LoVo (cell line): ENCODE measurements at regions not wholly inside any gene's neighbourhood (a gene's known extent, or its start where the extent isn't known, plus 50 kb on each side); places are given as distances from the start of the nearest gene placed in this dataset.
"Not testable (repeated sequence)": the region's sequence is repeated elsewhere in the genome, so short reads cannot be mapped to it uniquely, and the experiment has no call there.

Experiments
- DNase-seq: peaks from one replicate; pipeline ENCODE4 v3.0.0-alpha.2; 2016; ENCODE audit warnings: low spot score

DNA sequence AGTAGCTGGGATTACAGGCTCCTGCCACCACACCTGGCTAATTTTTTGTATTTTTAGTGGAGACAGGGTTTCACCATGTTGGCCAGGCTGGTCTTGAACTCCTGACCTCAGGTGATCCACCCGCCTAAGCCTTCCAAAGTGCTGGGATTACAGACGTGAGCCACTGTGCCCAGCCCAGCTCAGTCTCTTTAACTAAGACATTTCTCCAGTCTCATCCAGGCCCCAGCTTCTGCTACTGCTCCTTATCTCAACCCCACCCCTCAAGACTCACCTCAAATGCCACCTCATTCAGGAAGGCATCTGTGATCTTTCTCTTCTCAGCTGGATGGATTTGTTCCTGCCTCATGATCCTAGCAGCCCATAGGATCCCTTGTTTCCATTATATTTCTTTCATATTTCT lies 85.9 kb upstream of the GRAMD1B start:
- not testable (repeated sequence) for DNase-seq

DNA sequence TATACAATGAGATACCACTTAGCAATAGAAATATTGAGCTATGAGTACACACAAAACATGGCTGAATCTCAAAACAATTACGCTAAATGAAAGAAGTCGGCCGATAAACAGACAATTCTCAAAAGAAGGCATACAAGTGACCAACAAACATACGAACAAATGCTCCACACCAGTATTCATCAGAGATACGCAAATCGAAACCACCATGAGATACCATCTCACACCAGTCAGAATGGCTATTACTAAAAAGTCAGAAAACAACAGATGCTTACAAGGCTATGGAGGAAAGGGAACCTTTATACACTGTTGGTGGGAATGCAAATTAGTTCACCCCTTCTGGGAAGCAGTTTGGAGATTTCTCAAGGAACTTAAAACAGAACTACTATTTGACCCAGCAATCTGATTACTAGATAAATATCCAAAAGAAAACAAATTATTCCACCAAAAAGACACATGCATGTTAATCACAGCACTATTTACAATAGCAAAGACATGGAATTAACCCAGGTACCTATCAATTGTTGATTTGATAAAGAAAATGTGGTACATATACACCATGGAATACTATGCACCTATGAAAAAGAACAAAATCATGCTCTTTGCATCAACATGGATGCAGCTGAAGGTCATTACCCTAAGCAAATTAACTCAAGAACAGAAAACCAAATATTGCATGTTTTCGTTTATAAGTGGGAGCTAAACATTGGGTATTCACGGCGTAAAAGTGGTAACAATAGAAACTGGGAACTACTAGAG lies 90.9 kb upstream of the GRAMD1B start:
- DNase-seq = no peak

DNA sequence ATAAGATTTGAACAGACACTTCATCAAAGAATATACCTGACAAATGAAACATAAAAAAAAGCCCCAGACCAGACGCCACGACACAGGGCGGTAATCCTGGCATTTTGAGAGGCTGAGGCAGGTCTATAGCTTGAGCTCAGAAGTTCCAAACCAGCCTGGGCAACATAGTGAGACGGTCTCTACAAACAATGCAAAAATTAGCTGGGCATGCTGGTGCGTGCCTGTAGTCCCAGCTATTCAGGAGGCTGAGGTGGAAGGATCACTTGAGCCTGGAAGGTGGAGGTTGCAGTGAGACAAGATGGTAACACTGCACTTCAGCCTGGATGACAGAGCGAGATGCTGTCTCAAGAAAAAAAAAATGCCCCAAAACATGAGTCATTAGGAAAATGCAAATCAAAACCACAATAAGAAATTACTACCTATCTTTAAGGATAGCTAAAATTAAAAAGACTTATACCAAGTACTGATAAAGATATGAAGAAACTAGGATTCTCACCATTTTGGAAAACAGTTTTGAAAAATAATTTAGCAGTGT lies 91.7 kb upstream of the GRAMD1B start:
- DNase-seq = no peak

DNA sequence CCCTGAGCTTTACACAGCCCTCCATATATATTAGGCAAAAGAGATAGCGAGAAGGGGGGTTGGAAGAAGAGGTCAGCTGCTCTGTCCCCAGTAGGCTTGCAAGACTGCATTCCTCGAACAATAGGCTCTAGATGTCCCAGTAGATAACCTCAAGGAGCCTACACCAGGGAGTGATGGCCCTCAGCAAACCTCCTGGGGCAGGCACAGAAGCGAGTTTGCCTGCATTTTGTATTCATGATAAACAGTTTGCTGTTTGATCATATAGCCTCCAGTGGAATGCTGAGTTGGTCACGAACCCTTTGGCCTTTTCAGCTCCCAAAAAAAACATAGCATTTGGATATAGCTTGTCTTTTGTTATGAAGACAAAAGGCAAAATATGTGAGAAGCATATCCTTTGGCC lies 95.1 kb upstream of the GRAMD1B start:
- no peak for DNase-seq

DNA sequence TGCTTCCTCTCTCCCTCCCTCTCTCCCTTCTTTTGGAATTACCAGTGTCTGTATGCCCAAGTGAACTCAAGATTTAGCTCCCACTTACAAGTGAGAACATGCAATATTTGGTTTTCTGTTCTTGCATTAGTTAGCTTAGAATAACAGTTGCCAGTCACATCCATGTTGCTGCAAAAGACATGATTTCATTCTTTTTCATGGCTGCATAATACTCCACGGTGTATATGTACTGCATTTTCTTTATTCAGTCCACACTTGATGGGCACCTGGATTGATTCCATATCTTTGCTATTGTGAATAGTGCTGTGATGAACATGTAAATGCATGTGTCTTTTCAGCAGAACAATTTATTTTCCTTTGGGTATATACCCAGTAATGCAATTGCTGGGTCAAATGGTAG lies 97.5 kb upstream of the GRAMD1B start:
- DNase-seq = not testable (repeated sequence)

- no peak for DNase-seq
Measured at GRCh38 chr11:123330948-123331347, 99.1 kb upstream of the GRAMD1B start.

DNA sequence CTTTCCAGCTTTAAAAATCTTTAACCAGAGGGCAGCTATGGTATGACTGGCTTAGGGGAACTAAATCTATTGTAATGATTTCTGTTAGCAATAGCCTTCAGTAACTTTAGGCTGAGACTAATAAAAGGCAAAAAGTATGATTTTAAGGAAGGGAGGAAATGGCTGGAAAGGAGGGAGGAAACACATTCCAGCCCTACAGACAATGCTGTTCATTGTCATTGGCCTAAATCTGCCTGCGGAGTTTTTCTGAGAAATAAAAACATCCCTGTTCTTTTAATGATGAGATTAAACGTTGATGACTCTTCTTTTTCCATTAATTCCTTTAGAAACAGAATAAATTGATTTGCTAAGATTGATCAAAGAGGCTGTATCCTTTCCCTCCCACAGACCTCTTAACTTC lies 99.6 kb upstream of the GRAMD1B start:
- no peak for DNase-seq

DNA sequence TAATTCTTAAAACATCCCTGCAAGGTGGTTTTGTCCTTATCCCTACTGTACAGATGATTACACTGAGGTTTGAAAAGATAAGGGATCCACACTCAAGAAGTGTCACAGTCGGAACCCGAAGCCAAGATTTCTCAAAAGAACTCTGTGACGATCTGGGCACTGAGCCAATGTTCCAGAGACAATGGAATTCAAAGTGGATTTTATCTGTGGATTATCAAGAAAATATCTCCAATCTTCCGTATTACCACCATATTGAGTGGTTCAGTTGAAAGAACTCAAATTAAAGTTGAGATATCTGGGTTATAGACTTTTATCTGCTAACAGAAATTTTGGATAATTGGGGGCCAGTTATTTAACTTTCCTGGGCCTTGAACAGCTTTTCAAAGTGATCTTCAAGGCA lies 100.0 kb upstream of the GRAMD1B start:
- DNase-seq = no peak

DNA sequence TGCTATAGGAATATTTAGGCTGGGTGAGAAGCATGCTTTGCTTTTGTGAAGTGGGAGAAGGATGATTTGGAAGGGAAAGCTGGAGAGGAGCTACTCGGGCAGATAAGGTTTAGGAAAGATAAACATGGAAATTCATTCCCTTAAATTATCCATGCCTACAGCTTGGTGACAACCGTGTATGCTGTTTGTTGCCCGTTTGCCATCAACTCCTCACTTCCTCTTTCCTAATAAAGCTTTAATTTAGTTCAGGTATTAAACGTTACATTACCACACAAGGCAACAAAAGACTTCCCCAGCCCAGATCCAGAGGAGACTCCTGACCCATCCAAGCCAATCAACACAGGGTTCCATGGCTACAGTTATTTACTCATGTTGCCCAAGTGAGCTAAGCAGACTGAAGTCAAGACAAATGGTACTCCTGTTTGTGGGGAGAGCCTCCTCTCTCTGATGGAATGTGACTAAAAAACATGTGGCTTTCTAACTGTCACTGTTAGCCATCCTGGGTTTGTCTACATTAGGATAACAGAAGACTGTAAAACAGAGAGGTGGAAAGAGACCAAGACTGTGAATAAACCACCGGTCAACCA lies 101.7 kb upstream of the GRAMD1B start:
- no peak for DNase-seq

DNA sequence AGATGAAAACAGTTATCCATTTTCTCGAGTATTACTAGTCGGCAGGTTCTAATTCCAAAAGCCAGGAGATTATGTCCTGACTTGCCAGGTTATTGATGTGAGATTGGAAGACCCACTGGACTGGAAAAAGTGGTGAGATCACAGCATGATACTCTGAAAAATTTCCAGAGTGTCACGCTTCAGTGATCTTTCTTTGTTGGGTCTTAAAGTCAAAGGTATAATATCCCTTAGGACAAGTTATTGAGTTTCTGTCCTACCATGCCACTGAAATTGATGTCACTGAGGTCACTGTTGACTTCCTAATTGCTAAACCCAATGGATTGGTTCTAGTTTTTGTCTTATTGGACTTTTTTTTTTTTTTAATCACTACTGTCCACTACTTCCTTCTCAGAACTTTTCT lies 104.5 kb upstream of the GRAMD1B start:
- no peak for DNase-seq

DNA sequence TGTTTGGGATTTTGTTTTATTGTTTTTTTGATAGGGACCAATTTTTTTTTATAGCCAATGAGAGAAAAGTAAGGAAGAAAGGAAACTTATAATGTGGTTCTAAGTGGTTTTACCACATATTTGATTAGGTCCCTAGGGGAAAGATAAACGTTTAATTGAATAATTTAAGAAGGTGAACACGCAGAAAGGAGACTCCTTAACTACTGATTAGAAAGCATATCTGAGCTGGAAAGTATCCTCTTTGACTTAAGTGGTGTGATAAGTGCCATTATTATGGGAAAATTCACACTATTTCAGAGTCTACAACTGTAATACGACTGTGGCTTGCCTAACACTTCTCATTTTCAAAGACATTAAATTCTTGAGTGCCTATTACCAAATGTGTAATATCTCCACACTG lies 106.5 kb upstream of the GRAMD1B start:
- DNase-seq = no peak

DNA sequence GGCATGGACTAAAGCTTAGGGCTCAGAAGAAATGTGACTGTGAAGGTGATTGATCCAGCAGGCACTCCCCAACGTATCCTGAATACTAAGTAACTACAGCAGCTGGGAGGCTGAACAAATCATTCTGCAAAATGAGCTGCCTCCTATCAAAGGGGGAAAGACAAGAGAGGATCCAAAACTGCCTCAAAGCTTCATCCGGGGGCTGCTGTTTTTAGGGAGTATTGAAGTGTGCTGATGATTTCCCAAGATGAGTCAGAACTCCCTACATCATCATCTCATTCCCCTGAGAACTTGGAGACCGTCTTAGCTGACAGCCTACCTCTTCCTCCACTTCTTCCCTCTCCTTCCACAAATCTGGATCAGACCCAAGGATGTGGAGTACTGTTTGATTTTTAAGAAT lies 108.4 kb upstream of the GRAMD1B start:
- DNase-seq = no peak

DNA sequence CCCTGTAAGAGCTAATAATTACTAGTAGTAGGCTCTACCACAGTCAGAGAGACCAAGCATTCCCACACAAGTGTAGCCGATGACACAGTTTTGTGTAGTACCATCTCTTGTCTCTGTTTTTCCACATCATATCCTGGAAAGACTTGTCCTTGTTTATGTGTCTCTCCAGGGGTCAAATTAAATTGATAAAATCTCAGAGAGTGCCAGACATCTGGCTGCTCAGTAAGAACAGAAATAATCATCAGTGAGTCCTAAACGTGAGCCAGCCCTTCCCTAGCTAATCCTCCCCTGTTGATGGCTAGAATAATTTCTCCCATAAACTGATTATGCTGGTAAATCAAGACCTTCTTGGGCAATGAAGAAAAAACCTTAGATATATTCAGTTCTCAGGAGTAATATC lies 111.4 kb upstream of the GRAMD1B start:
- no peak for DNase-seq

DNA sequence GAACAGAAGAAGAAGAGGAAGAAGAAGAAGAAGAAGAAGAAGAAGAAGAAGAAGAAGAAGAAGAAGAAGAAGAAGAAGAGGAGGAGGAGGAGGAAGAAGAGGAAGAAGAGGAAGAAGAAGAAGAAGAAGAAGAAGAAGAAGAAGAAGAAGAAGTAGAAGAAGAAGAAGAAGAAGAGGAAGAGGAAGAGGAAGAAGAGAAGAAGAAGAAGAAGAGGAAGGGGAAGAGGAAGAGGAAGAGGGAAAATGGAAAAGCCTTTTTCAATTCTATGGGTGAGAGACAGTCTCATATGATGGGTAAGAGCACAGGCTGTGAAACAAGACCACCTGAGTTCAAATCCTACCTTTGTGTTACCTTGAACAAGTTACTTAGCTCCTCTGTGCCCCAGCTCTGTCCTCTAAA lies 111.9 kb upstream of the GRAMD1B start:
- not testable (repeated sequence) for DNase-seq

GRCh38 chr11:123316003-123316402 lies 114.1 kb upstream of the GRAMD1B start:
- no peak for DNase-seq

GRCh38 chr11:123314972-123315371 lies 115.1 kb upstream of the GRAMD1B start:
- DNase-seq = no peak

DNA sequence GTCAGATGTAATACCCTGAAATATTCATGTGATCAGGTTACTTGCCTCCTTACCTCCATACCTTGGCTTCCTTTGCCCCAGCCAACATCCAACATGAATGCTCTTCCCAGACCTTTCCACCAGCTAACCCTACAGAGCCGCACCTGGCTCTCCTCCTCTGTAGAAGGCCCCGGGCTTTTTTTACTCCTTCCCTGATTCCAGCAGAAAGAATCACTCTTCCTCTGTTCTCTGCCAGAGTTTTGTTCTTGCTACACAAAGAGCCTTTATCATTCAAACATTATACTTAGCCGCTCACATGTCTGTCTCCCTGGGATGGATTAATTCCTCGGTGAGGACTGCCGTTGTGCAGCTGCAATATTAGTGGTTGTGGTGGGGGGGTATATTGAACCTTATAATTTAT lies 116.8 kb upstream of the GRAMD1B start:
- no peak for DNase-seq

GRCh38 chr11:123308077-123308476 lies 113.0 kb upstream of the CLMP start:
- DNase-seq = no peak

- DNase-seq = no peak
Measured at GRCh38 chr11:123307276-123307675, 112.2 kb upstream of the CLMP start.

DNA sequence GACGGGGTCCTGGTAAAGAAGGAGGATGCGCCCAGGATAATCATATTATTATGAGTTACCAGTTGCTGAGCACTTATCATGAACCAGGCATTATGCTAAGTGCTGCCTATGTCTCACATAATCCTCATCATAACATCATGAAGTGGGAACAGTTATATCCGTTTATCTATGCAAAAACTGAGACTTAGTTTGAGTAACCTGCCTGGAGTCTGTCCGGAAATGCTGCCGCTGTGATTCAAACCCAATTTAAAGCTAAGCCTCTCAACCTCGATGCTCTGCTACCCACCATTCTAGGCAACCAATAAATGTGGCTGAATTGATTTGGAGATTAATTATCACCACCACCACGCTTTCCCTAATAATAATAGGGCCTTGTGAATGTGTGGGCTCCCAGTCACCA lies 111.5 kb upstream of the CLMP start:
- no peak for DNase-seq

DNA sequence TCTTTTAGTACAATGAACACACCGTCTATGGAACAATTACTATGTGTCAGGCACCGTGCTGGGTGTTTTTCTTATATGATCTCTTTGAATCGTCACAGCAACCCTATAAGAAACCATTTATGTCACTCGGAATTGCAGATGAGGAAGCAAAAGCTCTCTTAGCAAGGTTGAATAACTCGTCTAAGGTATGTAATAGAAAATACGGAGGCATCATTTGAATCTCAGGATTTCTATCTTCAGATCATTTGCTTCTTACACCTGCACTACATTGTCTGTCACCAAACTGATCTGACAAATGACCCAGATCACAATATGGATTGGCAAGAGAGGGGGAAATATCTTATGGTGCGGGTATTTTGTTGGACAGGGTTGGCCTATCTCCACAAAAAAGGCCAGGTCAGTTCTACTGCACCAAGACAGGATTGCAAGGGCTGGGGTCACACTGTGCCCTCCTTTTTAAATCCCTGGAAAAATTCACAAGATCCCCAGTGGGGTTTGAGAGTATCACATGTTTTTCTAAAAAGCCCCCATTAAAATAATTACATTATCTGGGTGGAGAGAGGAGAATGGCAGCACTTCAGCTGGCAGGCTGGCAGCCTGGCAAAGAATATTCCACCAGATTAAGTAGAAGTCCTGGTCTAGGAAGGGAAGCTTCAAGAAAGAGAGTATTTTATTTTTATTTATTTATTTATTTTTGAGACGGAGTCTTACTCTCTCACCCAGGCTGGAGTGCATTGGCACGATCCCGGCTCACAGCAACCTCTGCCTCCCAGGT lies 110.7 kb upstream of the CLMP start:
- DNase-seq = no peak

DNA sequence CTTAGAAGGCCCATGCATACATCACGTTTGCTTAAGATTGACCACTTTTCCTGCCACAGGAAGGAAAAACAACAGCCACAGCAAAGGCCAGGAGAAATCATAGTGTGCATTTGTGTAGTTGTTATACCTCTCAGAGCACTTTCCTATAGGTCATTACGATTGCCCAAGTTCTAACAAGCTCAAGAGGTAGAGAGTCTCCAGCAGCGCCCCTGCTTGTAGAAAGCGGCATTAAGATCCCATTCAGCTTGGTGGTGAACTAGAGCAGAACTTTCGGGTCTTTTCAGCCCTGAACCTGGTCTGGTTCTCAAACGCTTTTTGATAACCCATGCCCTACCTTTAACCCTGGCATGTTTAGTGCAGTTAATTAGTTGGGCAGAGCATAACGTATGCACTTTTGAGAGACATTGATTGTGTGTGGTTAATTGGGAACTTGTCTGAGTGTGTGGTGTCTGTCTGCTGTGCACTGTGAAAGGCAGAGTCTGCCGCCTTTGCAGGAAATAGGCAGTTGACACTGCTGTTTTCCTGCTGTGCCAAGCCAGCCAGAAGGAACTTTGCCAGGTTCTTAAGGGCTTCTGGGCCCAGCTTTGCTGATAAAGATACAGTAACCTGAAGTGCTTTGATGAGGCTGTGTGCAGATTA lies 109.9 kb upstream of the CLMP start:
- no peak for DNase-seq

DNA sequence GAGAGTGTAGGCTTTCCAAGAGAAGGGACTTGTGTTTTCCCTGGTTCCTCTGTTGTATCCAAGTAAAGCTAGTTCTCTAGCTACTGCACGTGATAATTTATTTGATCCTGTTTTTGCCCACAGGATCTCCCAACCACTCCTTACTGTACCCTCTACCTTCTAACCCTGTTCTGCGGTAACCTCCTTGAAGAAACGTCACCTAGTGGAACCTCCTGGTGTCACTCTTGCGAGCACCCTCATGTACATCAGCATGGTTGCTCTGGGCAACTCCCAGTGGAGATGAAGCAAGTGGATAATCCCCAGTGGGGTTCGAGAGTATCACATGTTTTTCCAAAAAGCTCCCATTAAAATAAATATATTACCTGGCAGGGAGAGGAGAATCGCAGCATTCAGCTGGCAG lies 108.9 kb upstream of the CLMP start:
- no peak for DNase-seq
